Neural cell (in vitro differentiated cells): ENCODE measurements at regions not wholly inside any gene's neighbourhood (a gene's known extent, or its start where the extent isn't known, plus 50 kb on each side); places are given as distances from the start of the nearest gene placed in this dataset.

ENCODE experiments used
- H2AFZ ChIP-seq: fragments of 200-600, 300-800 bp; sonication (generic), shearing (Covaris generic); 2 replicates; pipeline ENCODE4 v1.6.0; 2014; ENCODE audit warnings: low read depth, mild to moderate bottlenecking, antibody characterized with exemption, low read length, moderate library complexity
- H3F3A ChIP-seq: fragments of 200-600 bp; shearing (Covaris generic); 2 replicates; pipeline ENCODE4 v1.6.1; 2016; ENCODE audit warnings: mild to moderate bottlenecking, moderate library complexity, mixed read lengths, antibody characterized with exemption, low read length; ENCODE audit not compliant: insufficient read depth, poor library complexity, severe bottlenecking
- H3K27ac ChIP-seq: fragments of 200-600, 300-800 bp; sonication (generic), shearing (Covaris generic); 2 replicates; pipeline ENCODE4 v1.5.1; 2014; ENCODE audit warnings: mild to moderate bottlenecking, low read length, moderate library complexity
- H3K27me3 ChIP-seq: fragments of 300-800, 200-600 bp; sonication (generic), shearing (Covaris generic); 2 replicates; pipeline ENCODE4 v1.6.0; 2014; ENCODE audit warnings: mild to moderate bottlenecking, low read depth, low read length, moderate library complexity; ENCODE audit not compliant: insufficient read depth
- H3K36me3 ChIP-seq: fragments of 300-800, 200-600 bp; sonication (generic), shearing (Covaris generic); 2 replicates; pipeline ENCODE4 v1.5.1; 2014; ENCODE audit warnings: mild to moderate bottlenecking, antibody characterized with exemption, low read length, moderate library complexity; ENCODE audit not compliant: insufficient read depth
- H3K4me2 ChIP-seq: fragments of 300-800, 200-600 bp; sonication (generic), shearing (Covaris generic); 2 replicates; pipeline ENCODE4 v1.6.0; 2014; ENCODE audit warnings: mild to moderate bottlenecking, low read length
- H3K4me3 ChIP-seq: fragments of 300-800, 200-600 bp; sonication (generic), shearing (Covaris generic); 2 replicates; pipeline ENCODE4 v1.5.1; 2014; ENCODE audit warnings: mild to moderate bottlenecking, low read length, moderate library complexity
- H3K79me2 ChIP-seq: fragments of 200-600 bp; shearing (Covaris generic); replicated peaks from 2 replicates; pipeline ENCODE4 v1.6.0; 2014; ENCODE audit warnings: mild to moderate bottlenecking, low read length, moderate library complexity; ENCODE audit not compliant: insufficient read depth
- H3K9ac ChIP-seq: fragments of 300-800, 200-600 bp; sonication (generic), shearing (Covaris generic); 2 replicates; pipeline ENCODE4 v1.6.1; 2016; ENCODE audit warnings: mild to moderate bottlenecking, low read length, mixed read lengths
- H3K9me2 ChIP-seq: fragments of 200-600 bp; shearing (Covaris generic); 2 replicates; pipeline ENCODE4 v1.6.1; 2016; ENCODE audit warnings: mild to moderate bottlenecking, low read length, mixed read lengths; ENCODE audit not compliant: insufficient read depth
- H3K9me3 ChIP-seq: fragments of 200-600, 300-800 bp; sonication (generic), shearing (Covaris generic); 2 replicates; pipeline ENCODE4 v1.6.1; 2016; ENCODE audit warnings: mild to moderate bottlenecking, mixed run types, low read length, moderate library complexity, mixed read lengths
- H4K20me1 ChIP-seq: fragments of 200-600 bp; shearing (Covaris generic); 2 replicates; pipeline ENCODE4 v1.6.1; 2016; ENCODE audit warnings: mild to moderate bottlenecking, mixed run types; ENCODE audit not compliant: insufficient read depth
- EP300 ChIP-seq: fragments of 450-650 bp; conservative IDR thresholded peaks from 2 replicates; pipeline ENCODE4 v1.6.1; 2014; ENCODE audit warnings: antibody characterized with exemption, mild to moderate bottlenecking, moderate library complexity; ENCODE audit not compliant: poor library complexity, severe bottlenecking
- EZH2 ChIP-seq: fragments of 200-600, 300-800 bp; shearing (Covaris generic), sonication (generic); IDR thresholded peaks from 2 replicates; pipeline ENCODE4 v1.6.1; 2014; ENCODE audit warnings: antibody characterized with exemption, low read length, borderline replicate concordance, mild to moderate bottlenecking; ENCODE audit not compliant: insufficient read depth, poor library complexity, severe bottlenecking
- MXI1 ChIP-seq: fragments of 450-650 bp; conservative IDR thresholded peaks from 2 replicates; pipeline ENCODE4 v1.6.1; 2014; ENCODE audit warnings: antibody characterized with exemption, mild to moderate bottlenecking; ENCODE audit not compliant: poor library complexity, severe bottlenecking
- POLR2AphosphoS5 ChIP-seq: IDR thresholded peaks from 2 replicates; pipeline ENCODE4 v1.6.1; 2012
- RAD21 ChIP-seq: fragments of 450-650 bp; conservative IDR thresholded peaks from 2 replicates; pipeline ENCODE4 v1.6.1; 2014; ENCODE audit warnings: antibody characterized with exemption, mild to moderate bottlenecking, moderate library complexity
- SMC3 ChIP-seq: fragments of 450-650 bp; conservative IDR thresholded peaks from 2 replicates; pipeline ENCODE4 v1.6.1; 2014; ENCODE audit warnings: antibody characterized with exemption, mild to moderate bottlenecking, moderate library complexity; ENCODE audit not compliant: poor library complexity
- TAF1 ChIP-seq: IDR thresholded peaks from 2 replicates; pipeline ENCODE4 v1.6.1; 2012; ENCODE audit warnings: low read depth
- TF ChIP-seq, protein P1 (sequence below): fragments of 450-650 bp; IDR thresholded peaks from 2 replicates; pipeline ENCODE4 v1.5.1; 2014; ENCODE audit warnings: antibody characterized with exemption, mild to moderate bottlenecking, moderate library complexity; ENCODE audit not compliant: poor library complexity, severe bottlenecking
- TF ChIP-seq, protein P2 (sequence below): IDR thresholded peaks from 2 replicates; pipeline ENCODE4 v1.6.1; 2012; ENCODE audit warnings: borderline replicate concordance

DNA sequence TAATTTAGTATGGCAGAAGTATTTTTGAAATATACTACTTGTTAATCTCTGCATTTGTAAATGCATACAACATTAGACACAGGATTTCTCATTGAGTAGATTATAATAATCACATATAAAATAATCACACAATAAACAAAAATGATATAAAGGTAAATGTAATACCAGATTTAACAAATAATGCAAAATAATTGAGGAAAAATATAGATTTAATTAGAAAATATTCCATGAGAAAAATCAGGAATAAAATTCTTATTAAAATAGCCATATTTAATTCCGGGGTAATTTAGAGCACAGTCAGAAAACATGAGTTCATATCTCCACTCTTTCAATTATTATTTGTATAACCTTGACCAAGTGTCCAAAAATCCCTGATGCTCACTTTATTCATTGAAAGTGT is 385.9 kb upstream of the SYT4 start:
- H3K4me2 ChIP-seq = no peak overlapping the region

DNA sequence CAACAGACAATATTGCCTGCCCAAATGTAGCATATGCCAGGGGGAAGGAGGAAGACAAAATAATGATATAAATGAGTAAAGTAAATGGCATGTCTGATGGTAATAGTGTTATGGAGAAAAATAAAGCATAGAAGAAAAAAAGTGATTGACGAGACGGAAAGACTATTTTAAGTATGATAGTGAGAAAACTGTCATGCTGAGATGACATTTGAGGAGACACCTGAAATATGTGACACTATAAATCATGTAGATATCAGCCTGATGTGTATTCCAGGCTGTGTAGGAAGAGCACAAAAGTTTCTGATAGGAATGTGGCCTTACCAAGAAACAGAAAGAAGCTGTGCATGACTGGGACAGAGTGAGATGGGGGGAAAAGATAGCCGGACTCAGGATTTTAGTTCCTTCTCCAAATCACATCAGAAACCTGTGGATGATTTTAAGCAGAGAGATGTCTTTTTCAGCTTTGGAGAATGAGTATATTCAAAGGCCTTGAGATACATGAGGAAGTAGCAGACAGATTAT is 387.3 kb upstream of the SYT4 start:
- H3K27ac ChIP-seq = peak overlapping the region; percentile 56
- peak overlapping the region; percentile 36 for H3K4me3 ChIP-seq
- H3K79me2 ChIP-seq = no peaks in the 10 kb centered on the region
- H3K9me2 ChIP-seq = no peaks in the 10 kb centered on the region
- TF ChIP-seq, protein P1, sequence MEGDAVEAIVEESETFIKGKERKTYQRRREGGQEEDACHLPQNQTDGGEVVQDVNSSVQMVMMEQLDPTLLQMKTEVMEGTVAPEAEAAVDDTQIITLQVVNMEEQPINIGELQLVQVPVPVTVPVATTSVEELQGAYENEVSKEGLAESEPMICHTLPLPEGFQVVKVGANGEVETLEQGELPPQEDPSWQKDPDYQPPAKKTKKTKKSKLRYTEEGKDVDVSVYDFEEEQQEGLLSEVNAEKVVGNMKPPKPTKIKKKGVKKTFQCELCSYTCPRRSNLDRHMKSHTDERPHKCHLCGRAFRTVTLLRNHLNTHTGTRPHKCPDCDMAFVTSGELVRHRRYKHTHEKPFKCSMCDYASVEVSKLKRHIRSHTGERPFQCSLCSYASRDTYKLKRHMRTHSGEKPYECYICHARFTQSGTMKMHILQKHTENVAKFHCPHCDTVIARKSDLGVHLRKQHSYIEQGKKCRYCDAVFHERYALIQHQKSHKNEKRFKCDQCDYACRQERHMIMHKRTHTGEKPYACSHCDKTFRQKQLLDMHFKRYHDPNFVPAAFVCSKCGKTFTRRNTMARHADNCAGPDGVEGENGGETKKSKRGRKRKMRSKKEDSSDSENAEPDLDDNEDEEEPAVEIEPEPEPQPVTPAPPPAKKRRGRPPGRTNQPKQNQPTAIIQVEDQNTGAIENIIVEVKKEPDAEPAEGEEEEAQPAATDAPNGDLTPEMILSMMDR = no peak
- TF ChIP-seq RAD21 (no peak), EZH2 (no peak), POLR2AphosphoS5 (peak; percentile 77), EP300 (peak; percentile 97), TAF1 (no peak)
- TF ChIP-seq, protein P2, sequence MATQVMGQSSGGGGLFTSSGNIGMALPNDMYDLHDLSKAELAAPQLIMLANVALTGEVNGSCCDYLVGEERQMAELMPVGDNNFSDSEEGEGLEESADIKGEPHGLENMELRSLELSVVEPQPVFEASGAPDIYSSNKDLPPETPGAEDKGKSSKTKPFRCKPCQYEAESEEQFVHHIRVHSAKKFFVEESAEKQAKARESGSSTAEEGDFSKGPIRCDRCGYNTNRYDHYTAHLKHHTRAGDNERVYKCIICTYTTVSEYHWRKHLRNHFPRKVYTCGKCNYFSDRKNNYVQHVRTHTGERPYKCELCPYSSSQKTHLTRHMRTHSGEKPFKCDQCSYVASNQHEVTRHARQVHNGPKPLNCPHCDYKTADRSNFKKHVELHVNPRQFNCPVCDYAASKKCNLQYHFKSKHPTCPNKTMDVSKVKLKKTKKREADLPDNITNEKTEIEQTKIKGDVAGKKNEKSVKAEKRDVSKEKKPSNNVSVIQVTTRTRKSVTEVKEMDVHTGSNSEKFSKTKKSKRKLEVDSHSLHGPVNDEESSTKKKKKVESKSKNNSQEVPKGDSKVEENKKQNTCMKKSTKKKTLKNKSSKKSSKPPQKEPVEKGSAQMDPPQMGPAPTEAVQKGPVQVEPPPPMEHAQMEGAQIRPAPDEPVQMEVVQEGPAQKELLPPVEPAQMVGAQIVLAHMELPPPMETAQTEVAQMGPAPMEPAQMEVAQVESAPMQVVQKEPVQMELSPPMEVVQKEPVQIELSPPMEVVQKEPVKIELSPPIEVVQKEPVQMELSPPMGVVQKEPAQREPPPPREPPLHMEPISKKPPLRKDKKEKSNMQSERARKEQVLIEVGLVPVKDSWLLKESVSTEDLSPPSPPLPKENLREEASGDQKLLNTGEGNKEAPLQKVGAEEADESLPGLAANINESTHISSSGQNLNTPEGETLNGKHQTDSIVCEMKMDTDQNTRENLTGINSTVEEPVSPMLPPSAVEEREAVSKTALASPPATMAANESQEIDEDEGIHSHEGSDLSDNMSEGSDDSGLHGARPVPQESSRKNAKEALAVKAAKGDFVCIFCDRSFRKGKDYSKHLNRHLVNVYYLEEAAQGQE = peak; percentile 57
- H2AFZ ChIP-seq = no peak overlapping the region
- H3K9ac ChIP-seq = peak overlapping the region; percentile 18
- no peaks in the 10 kb centered on the region for H3K27me3 ChIP-seq
- H4K20me1 ChIP-seq = no peaks in the 10 kb centered on the region
- no peaks in the 10 kb centered on the region for H3K9me3 ChIP-seq
- H3F3A ChIP-seq = no peaks in the 10 kb centered on the region
- peak overlapping the region; percentile 33 for H3K4me2 ChIP-seq
- H3K36me3 ChIP-seq = no peaks in the 10 kb centered on the region

More for the DNA sequence above, 385.9 kb upstream of the SYT4 start:
- H4K20me1 ChIP-seq = no peaks in the 10 kb centered on the region
- H3K27ac ChIP-seq = no peak overlapping the region
- TF ChIP-seq MXI1 (no peak), RAD21 (no peak), EZH2 (no peak), EP300 (no peak), SMC3 (no peak), POLR2AphosphoS5 (no peak), TAF1 (no peak)
- TF ChIP-seq, protein P1 = no peak
- TF ChIP-seq, protein P2 = no peak
- no peak overlapping the region for H3K9ac ChIP-seq
- H2AFZ ChIP-seq = no peak overlapping the region
- H3K4me3 ChIP-seq = no peak overlapping the region
- H3K27me3 ChIP-seq = no peaks in the 10 kb centered on the region
- no peaks in the 10 kb centered on the region for H3K9me3 ChIP-seq
- no peaks in the 10 kb centered on the region for H3K79me2 ChIP-seq
- no peaks in the 10 kb centered on the region for H3K9me2 ChIP-seq
- H3K36me3 ChIP-seq = no peaks in the 10 kb centered on the region
- H3F3A ChIP-seq = no peaks in the 10 kb centered on the region
